Caco-2 (cell line): ENCODE measurements at regions not wholly inside any gene's neighbourhood (a gene's known extent, or its start where the extent isn't known, plus 50 kb on each side); places are given as distances from the start of the nearest gene placed in this dataset.

Experiments used
- BruUV-seq: library from RNA; stranded (reverse); fragments of 400-500 nt; replicated peaks from 2 replicates; lab custom pipeline; 2021; lab: Mats Ljungman, UMichigan
- CTCF ChIA-PET: fragments of 300-600 bp; sonication (Branson Sonifier 250); formaldehyde crosslinking; loops from one replicate; lab custom pipeline; 2022; ENCODE audit warnings: antibody characterized with exemption; lab: Charles Lee
- POLR2A ChIA-PET: fragments of 300-600 bp; sonication (Branson Sonifier 250); formaldehyde crosslinking; loops from one replicate; lab custom pipeline; 2022; ENCODE audit warnings: antibody characterized with exemption; lab: Charles Lee
- DNase-seq, 2 experiments: peaks; one replicate each; pipeline versions ENCODE4 v3.0.0 to v3.0.0-alpha.2; 2020 to 2022
- H3K27me3 ChIP-seq: replicated peaks from 2 replicates; pipeline ENCODE4 v1.6.0; 2011; ENCODE audit warnings: low read length; ENCODE audit not compliant: control insufficient read depth, insufficient read depth
- H3K36me3 ChIP-seq: 2 replicates; pipeline ENCODE4 v1.5.1; 2011; ENCODE audit warnings: low read length; ENCODE audit not compliant: control insufficient read depth, insufficient read depth
- H3K4me1 ChIP-seq: fragments of 250-450 bp; sonication (Bioruptor Pico); 2 replicates; pipeline ENCODE4 v1.5.1; 2020; ENCODE audit warnings: mild to moderate bottlenecking
- H3K4me3 ChIP-seq: 2 replicates; pipeline ENCODE4 v1.5.1; 2011; ENCODE audit warnings: low read depth, mild to moderate bottlenecking, control low read depth, low read length
- H3K9me3 ChIP-seq: fragments of 250-450 bp; sonication (Bioruptor Pico); 2 replicates; pipeline ENCODE4 v1.5.1; 2020; ENCODE audit warnings: mild to moderate bottlenecking, moderate library complexity
- H3K27ac Mint-ChIP-seq: one replicate; pipeline ENCODE4 v1.8.0; 2022; ENCODE audit warnings: mixed read lengths; ENCODE audit not compliant: unreplicated experiment
- H3K27me3 Mint-ChIP-seq: one replicate; pipeline ENCODE4 v1.8.0; 2022; ENCODE audit warnings: mixed read lengths; ENCODE audit not compliant: insufficient read depth, unreplicated experiment
- H3K36me3 Mint-ChIP-seq: one replicate; pipeline ENCODE4 v1.8.0; 2022; ENCODE audit warnings: mild to moderate bottlenecking, mixed read lengths; ENCODE audit not compliant: insufficient read depth, unreplicated experiment
- H3K4me1 Mint-ChIP-seq: one replicate; pipeline ENCODE4 v1.8.0; 2022; ENCODE audit warnings: low read depth, mixed read lengths; ENCODE audit not compliant: unreplicated experiment
- H3K4me3 Mint-ChIP-seq: one replicate; pipeline ENCODE4 v1.8.0; 2022; ENCODE audit warnings: mild to moderate bottlenecking, moderate library complexity, mixed read lengths; ENCODE audit not compliant: unreplicated experiment
- H3K9me3 Mint-ChIP-seq: one replicate; pipeline ENCODE4 v1.8.0; 2022; ENCODE audit warnings: mixed read lengths; ENCODE audit not compliant: unreplicated experiment
- CTCF ChIP-seq, 2 experiments: fragments of 200-600 bp in 1 of 2; IDR thresholded peaks; 1 replicate in 1 of 2; 2 replicates in 1 of 2; pipeline versions ENCODE4 v1.5.1 to v1.8.0; 2011 to 2022; ENCODE audit warnings: antibody characterized with exemption in 1 of 2, control low read depth in 1 of 2, inconsistent platforms in 1 of 2, low read depth in 1 of 2, low read length in 1 of 2, mild to moderate bottlenecking in 1 of 2, moderate library complexity in 1 of 2; ENCODE audit not compliant: insufficient read depth in 1 of 2, severe bottlenecking in 1 of 2, unreplicated experiment in 1 of 2
- intact Hi-C: fragments of 100-400 bp; cut with micrococcal nuclease; formaldehyde crosslinking; loops from one replicate; pipeline ENCODE4 v1.10.0; 2022; ENCODE audit not compliant: unreplicated experiment

GRCh38 chr5:156093024-156093423 lies 233.9 kb upstream of the SGCD start:
- TF ChIP-seq CTCF (IDR thresholded peaks at IDR 0.05; ENCODE audit: insufficient read depth in 1 of 2, low read depth in 1 of 2, low read length in 1 of 2, severe bottlenecking in 1 of 2, unreplicated experiment in 1 of 2) = no peak
- Mint-ChIP-seq H3K27ac (no peak overlapping the region), H3K9me3 (peaks cover 14% of the 10 kb centered on the region), H3K4me1 (no peaks in the 10 kb centered on the region), H3K4me3 (no peak overlapping the region), H3K27me3 (no peaks in the 10 kb centered on the region), H3K36me3 (no peaks in the 10 kb centered on the region)
- Histone ChIP-seq H3K9me3 (peaks cover 28% of the 10 kb centered on the region), H3K4me3 (no peak overlapping the region), H3K36me3 (no peaks in the 10 kb centered on the region), H3K27me3 (no peaks in the 10 kb centered on the region), H3K4me1 (no peaks in the 10 kb centered on the region)
- BruUV-seq = no TSS peak
- ChIA-PET CTCF (no interaction called here), POLR2A (no interaction called here)
- no peak for DNase-seq
- intact Hi-C loops = no loop called here

GRCh38 chr5:156094001-156094400 lies 233.0 kb upstream of the SGCD start:
- intact Hi-C loops = no loop called here
- no peak overlapping the region for H3K4me3 Mint-ChIP-seq
- no peak for TF ChIP-seq CTCF (IDR thresholded peaks at IDR 0.05; ENCODE audit: insufficient read depth in 1 of 2, low read depth in 1 of 2, low read length in 1 of 2, severe bottlenecking in 1 of 2, unreplicated experiment in 1 of 2)
- peaks cover 14% of the 10 kb centered on the region for H3K9me3 Mint-ChIP-seq
- H3K9me3 ChIP-seq = peaks cover 28% of the 10 kb centered on the region
- no peak overlapping the region for H3K27ac Mint-ChIP-seq
- DNase-seq = no peak
- ChIA-PET CTCF (no interaction called here), POLR2A (no interaction called here)
- no peaks in the 10 kb centered on the region for H3K36me3 Mint-ChIP-seq
- no TSS peak for BruUV-seq
- no peaks in the 10 kb centered on the region for H3K27me3 Mint-ChIP-seq
- H3K4me3 ChIP-seq = no peak overlapping the region
- H3K4me1 ChIP-seq = no peaks in the 10 kb centered on the region
- no peaks in the 10 kb centered on the region for H3K4me1 Mint-ChIP-seq
- no peaks in the 10 kb centered on the region for H3K27me3 ChIP-seq
- H3K36me3 ChIP-seq = no peaks in the 10 kb centered on the region

DNA sequence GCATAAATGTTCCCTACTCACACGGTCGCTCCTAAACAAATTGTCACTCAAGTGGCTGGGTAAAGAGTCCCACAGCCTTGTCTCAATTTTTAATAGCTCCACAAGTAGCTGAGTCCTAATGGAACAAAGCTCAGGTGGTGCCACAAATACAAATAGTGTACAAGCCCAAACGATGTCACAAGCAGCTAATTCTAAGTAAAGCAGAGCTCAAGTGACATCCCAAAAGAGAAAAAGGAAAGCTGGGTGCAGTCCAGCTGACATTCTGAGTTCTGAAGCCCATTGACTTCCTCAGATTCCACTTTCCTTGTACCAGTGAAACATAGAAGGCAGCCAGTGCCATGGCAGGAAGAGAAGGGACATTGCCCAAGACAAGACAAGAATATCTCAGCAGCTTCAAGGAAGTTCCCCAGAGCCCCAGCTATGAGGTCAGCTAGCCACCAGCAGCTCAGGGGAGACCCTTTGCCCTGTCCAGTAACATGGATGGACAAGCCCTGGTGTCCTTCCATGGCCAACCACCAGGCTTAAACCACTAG lies 231.2 kb upstream of the SGCD start:
- Mint-ChIP-seq H3K36me3 (no peaks in the 10 kb centered on the region), H3K27me3 (no peaks in the 10 kb centered on the region), H3K4me1 (no peaks in the 10 kb centered on the region), H3K4me3 (no peak overlapping the region), H3K27ac (no peak overlapping the region), H3K9me3 (peaks cover 2% of the 10 kb centered on the region)
- POLR2A ChIA-PET = no interaction called here
- peaks cover 15% of the 10 kb centered on the region for H3K9me3 ChIP-seq
- no peaks in the 10 kb centered on the region for H3K27me3 ChIP-seq
- no peak for TF ChIP-seq CTCF (IDR thresholded peaks at IDR 0.05; ENCODE audit: insufficient read depth in 1 of 2, low read depth in 1 of 2, low read length in 1 of 2, severe bottlenecking in 1 of 2, unreplicated experiment in 1 of 2)
- intact Hi-C loops = no loop called here
- H3K36me3 ChIP-seq = no peaks in the 10 kb centered on the region
- CTCF ChIA-PET = no interaction called here
- no TSS peak for BruUV-seq
- no peak overlapping the region for H3K4me3 ChIP-seq
- no peak for DNase-seq
- H3K4me1 ChIP-seq = no peaks in the 10 kb centered on the region
